Activated CD8-positive, alpha-beta memory T cell treated with anti-CD3 and anti-CD28 coated beads, Interleukin-2, amount 50 U/mL, for 1 hour (primary cell): ENCODE measurements at regions not wholly inside any gene's neighbourhood (a gene's known extent, or its start where the extent isn't known, plus 50 kb on each side); places are given as distances from the start of the nearest gene placed in this dataset.
"Not testable (repeated sequence)": the region's sequence is repeated elsewhere in the genome, so short reads cannot be mapped to it uniquely, and the experiment has no call there.

Experiments used
- DNase-seq: peaks from one replicate; pipeline ENCODE4 v3.0.0-alpha.2; 2020; ENCODE audit errors: extremely low read depth

DNA sequence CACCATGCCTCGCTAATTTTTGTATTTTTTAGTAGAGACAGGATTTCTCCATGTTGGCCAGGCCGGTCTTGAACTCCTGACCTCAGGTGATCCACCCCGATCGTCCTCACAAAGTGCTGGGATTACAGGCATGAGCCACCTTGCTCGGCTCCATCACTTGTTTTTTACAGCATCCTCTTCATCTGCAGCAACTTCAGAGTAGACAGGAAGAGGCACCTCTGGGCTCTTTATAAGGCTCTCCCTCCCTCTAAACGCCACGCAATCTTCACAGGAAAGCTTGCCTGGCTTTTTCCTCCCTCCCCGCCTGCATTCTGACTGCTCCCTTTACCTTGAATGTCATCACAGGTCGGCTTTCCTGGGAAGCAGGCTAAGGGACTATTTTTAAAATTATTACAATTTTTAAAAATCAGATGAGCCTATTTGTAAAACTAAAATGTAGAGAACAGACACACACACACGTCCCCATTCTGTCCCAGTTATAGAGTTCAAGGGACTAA is 111.5 kb upstream of the LDB2 start:
- DNase-seq = no peak

DNA sequence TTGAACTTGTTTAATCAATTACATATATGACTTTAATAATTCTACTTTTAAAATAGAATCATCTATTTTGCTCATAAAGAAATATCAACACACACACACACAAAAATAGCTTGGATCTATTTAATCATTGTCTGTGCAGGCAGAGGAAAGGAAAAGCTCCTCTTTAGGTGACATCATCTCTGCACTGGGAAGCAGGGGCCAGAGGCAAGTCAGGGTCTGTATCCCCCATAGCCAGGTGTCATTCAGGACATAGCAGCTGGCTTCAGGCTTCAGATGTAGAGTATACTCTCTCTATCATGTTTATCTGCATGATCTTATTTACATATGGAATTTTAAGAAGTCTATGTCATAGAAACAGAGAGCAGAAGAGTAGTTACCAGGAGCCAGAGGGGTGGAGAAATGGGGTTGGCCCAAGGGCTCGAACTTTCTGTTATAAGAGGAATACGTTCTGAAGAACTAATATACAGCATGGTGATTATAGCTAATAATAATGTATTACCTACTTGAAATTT is 110.4 kb upstream of the LDB2 start:
- no peak for DNase-seq

DNA sequence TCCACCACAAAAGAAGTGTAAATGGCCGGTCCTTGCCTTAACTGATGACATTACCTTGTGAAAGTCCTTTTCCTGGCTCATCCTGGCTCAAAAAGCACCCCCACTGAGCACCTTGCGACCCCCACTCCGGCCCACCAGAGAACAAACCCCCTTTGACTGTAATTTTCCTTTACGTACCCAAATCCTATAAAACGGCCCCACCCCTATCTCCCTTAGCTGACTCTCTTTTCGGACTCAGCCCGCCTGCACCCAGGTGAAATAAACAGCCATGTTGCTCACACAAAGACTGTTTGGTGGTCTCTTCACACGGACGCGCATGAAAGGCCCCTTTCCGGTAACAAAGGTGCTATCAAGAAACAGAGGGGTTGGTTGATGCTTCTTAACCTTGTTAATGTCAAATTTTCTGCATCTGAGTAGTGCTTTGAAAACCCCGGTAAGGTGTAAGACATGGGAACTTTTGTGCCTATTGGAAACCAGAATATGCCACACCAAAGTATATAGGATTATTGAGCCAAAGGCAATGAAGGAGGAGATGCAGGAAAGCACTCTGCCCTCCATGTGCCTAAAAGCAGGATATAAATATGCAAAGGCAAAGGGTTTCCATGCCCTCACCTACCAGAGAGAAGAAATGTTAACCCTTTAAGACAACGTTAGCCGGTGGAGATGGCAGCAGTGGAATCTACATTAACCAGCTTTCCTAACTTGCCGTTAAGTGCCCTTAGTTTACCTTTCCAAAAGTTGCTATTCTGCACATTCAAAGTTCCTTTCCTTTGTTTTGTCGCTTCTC is 105.4 kb upstream of the LDB2 start:
- not testable (repeated sequence) for DNase-seq

DNA sequence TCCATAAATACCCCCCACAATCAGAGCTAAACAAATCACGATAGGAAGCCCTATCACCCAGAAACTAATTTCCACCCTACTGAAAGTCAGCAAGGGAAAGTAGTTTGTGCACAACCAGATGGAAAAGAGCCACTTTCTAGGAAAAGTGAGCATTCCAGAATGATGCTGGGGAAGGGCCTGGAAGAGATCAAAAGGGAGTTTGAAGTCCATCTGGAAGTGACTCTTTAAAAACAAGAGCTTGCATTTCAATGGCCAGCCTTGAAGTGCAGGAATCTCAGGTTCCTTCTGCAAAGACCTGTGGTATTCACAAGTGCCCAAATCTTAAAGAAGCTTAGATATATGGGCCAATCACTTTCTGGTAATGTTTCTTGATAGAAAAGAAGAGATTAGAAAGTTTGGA is 97.0 kb upstream of the LDB2 start:
- DNase-seq = no peak

DNA sequence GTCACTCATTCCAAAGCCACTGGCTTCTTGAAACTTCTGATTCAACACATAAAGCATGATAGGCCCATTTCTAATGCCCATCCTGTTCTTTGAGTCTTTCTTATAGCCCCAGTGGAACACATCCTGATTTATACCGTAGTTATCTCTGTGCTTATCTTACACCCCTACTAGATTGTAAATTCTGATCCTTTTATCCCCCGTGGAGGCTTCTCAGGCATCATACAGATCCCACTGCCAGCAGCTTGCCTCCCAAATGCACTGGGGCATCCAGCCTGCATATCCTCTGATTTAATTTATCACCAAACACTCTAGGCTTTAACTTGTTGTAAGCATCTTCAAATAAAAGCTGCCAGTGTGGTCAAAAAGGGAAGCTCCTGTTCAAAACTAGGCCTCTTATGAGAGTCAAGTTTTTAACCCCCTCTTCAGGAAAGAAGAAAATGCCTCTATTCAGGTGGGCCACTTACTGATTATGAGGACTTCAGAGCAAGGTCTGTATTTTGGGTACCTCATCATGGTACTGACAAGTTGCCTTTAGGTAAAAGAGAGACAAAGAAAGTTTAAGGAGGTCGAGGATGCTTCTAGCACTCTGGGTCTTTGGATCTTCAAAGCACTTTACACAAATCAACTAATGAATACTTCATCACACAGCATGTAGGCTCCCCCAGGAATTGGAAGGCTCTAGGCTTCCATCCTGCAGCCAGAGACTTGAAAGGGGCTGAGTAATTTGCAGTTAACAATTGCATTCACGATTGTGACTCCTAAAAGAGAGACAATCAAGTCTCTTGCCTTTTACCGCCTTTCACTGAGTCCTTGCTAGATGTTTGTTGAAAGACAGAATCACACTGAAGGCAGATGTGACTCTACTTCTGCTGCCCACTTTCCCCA is 95.8 kb upstream of the LDB2 start:
- no peak for DNase-seq

DNA sequence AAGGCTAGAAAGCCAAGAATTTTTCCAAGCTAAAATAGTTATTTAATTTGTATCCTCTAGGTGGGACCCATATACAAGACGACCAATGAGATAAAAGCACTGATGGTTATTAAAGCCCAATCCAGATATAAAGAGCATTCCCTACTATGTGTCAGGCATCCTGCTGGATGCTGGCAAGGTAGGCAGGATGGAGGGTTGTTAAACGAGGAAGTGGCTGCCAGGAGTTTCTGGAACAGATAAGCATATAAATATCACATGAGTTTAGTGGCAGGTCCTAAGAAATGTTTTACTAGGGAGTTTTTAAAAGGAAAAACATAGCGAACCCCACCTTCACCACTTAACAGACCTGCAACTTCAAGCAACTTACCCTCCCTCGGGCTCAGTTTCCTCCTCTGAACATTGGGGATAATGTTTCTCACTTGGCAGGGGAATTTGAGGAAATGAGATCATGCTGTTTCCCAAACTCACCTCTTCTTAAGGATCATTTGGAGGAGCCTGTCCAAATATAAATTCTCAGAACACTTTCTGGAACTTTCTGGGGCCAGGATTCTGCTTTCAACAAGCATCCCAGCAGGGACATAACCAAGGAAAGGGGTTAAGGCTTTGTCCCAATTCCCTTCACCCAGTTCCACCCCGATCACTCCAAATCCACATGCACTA is 94.3 kb upstream of the LDB2 start:
- DNase-seq = no peak

DNA sequence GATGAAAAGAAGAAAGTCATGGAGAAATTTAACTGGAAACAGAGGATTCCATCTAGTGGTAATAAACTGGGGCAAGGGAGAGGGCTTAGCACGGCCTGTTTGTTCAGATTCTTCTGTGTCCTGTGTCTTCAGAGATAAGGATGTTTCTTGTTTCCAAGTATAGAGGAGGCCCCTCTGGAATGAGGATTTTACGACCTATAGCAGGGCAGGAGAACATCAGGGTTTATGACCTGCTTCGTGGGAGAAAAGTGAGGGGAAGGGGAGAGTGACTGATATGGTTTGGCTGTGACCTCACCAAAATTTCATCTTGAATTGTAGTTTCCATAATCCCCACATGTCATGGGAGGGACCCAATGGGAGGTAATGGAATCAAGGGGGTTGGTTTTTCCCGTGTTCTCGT is 93.0 kb upstream of the LDB2 start:
- DNase-seq = no peak

DNA sequence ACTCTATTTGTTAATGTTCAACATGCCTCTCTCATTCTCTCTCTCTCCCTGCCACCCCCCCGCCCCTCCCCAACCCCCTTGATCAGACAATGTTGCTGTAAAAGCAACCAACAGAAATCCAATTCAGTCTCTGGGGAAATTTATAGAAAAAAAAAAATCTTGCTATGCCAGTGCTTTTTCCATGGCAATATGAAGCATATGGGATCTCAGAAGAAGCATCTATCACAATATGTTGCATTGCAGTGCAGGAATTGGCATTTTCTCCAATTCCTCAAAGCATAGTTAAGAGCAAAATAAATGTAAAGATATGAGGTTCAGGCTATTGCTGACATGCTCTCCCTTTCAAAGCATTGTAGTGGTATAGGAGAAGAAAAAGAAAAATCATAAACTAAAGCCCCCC is 90.9 kb upstream of the LDB2 start:
- no peak for DNase-seq

DNA sequence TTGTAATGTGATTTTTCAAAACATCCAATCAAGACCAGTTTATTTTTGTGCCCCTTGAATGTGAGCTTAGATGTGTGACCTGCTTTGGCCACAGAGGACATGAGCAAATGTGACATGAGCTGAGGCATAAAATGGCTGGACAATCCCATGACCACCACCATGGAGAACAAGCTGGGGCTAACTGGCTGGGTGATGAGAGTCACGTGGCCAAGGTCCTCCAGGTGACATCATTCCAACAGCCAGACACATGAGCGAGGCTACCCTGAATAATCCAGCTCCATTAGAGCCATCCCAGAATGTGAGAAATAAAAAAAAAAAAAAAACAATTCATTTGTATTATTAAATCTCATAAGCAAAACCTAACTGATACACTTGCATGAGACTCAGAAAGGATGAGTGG is 90.4 kb upstream of the LDB2 start:
- DNase-seq = no peak

DNA sequence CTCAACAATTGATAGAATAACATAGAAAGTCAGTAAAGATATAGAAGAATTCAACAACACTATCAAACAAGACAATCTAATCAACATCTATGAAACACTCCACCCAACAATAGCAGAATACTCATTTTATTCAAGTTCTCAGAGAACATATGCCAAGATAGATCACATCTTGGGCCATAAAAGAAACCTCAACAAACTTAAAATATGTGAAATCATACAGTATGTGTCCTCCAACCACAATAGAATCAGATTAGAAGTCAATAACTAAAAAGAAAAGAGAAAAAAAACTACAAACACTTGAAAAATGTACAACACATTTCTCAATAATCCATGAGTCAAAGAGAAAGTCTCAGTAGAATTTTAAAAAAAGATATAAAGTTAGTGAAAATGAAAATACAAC is 78.6 kb upstream of the LDB2 start:
- DNase-seq = no peak

DNA sequence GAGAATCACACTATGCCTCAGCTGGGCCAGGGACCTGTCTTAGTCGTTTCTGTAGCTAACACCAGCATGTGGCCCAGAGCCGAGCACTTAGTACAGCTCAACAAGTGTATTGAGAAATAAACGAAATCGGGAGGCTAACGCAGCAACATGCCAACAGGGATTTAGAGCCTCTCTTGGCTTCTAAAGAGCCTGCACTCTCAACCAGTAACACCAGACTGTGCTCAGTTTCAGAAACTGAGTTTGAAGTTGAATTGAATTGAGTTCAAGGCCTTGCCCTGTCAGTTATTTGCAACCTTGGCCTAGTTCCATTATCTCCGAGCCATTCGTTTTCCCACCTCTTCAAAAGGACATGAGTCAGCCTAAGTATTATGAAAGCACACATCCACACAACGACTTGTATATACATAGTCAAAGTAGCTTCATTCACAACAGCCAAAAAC is 71.3 kb upstream of the LDB2 start:
- no peak for DNase-seq

DNA sequence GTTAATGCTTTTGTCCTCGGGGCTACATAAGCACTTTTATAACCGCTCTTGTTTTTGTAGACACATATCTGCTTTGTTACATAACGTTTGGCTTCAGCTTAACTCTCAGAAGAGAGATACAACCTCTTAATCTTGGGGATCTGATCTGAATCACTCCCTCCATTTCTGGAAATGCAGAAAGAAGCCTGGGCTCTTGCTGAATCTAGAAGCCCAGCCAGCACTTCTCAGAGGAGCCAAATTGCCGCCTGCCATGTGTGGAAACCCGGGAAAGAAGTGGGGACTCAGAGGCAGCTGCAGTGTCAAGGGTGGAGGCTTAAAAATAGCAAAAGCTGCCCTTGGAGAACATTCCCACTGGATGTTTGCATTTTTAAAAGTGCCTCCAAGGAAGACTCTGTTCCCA is 69.3 kb upstream of the LDB2 start:
- no peak for DNase-seq

DNA sequence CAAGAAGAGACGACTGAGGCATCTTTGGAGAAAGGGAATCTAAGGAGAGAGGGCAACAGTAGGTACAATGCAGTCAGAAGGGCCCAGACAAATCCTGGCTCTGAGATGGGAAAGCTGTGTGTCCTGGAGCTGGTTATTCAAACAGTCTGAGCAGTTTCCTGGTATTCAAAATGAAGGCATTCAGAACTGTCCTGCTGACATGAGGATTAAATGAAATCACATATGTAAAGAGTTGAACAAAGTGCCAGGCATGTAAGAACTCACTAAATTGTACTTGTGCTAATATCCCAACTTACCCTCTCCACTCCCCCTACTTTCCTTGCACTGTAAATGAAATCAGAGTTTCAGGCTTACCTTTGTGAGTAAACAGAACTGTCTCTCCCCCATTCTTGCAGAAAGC is 60.9 kb upstream of the LDB2 start:
- no peak for DNase-seq

DNA sequence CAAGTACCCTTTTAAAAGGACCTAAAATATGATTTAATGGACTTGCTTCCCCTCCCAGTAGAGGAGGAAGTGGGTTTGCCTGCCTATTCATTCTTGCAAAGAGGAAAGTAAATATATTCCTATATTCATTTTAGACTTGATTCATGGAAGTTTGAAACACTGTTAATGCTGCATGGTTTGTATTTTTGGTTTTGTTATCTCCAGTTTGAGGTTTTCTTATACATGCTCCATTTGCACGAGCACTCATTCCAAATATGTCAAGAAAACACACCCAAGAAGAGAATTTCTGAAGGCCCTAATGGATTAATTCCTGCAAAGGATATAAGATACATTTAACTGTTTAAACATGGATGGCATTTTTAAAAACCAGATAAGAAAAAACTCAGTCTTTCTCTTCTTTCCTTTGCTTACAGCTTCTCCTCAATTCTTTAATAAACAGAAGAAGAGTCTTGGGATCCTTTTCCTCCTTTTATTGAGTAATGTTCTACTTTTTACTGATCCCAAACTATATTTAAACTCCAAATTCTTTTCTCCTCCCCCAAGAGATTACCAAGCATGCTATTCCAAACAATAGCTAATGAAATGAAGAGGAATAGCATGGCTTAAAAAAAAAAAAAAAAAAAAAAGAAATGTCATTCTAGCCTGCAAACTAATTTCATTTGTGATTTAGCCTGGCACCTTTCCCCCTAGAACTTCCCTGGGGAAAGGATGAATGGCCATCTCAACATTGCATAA is 54.6 kb upstream of the LDB2 start:
- DNase-seq = no peak

DNA sequence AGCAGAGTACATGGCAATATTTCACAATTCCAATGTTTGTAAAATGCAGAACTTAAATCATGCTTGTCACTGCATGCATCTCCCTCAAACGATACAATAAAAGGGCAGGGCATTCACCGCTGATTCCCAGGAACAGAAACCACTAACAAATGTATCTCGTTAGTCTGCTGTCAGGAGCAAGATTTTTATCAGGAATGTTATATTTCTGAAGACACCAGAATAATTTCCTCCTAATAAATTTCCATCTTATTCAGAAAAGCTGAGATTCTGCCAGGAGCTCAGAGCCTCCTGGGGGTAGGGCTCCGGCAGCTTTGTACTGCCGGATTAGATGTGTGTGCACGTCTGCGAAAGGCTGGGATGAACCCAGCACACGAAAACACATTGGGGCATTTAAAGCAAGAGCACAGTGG is 54.0 kb upstream of the LDB2 start:
- no peak for DNase-seq
